HepG2 (cell line): ENCODE measurements at regions not wholly inside any gene's neighbourhood (a gene's known extent, or its start where the extent isn't known, plus 50 kb on each side); places are given as distances from the start of the nearest gene placed in this dataset.

Experiments
- ATAC-seq: fragments of 200-7000 bp; cut with Tn5 transposase; 3 replicates; pipeline ENCODE4 v1.9.1; 2020; ENCODE audit warnings: mild to moderate bottlenecking, moderate library complexity
- BruUV-seq: library from RNA; stranded (reverse); fragments of 400-500 nt; replicated peaks from 2 replicates; lab custom pipeline; 2021; lab: Mats Ljungman, UMichigan
- CTCF ChIA-PET: fragments of 300-600 bp; formaldehyde crosslinking; extraction: SDS; loops from one replicate; lab custom pipeline; 2021; ENCODE audit warnings: low total read pairs, inconsistent platforms, low intra/inter-chr PET ratio; lab: Yijun Ruan, JAX
- POLR2A ChIA-PET: fragments of 350-600 bp; sonication (Branson Sonifier 250); formaldehyde crosslinking; loops from one replicate; lab custom pipeline; 2020; ENCODE audit warnings: antibody characterized with exemption, inconsistent platforms; lab: Yijun Ruan, JAX
- DNase-seq: peaks from one replicate; pipeline ENCODE4 v3.0.0-alpha.2; 2015; ENCODE audit warnings: low spot score
- FAIRE-seq: peaks from 3 replicates; lab custom pipeline; 2011; peaks lifted over from hg19 to GRCh38; lab: Jason Lieb, UNC
- H2AFZ ChIP-seq: one replicate; pipeline ENCODE4 v1.6.1; 2011; ENCODE audit warnings: low read length, inconsistent platforms
- H3K27ac ChIP-seq: fragments of 300-600 bp; 3 replicates; pipeline ENCODE4 v1.8.0; 2011; ENCODE audit warnings: mixed run types, mild to moderate bottlenecking, mixed read lengths, low read length, inconsistent platforms; ENCODE audit not compliant: insufficient read depth; ENCODE audit errors: extremely low read length
- H3K27me3 ChIP-seq, 2 experiments: fragments of 200-600 bp in 1 of 2; 2 replicates in 1 of 2; 3 replicates in 1 of 2; pipeline versions ENCODE4 v1.6.0 to v1.8.0; 2011; ENCODE audit warnings: low read length in 2 of 2, mild to moderate bottlenecking in 2 of 2, moderate library complexity in 2 of 2, inconsistent platforms in 1 of 2; ENCODE audit not compliant: insufficient read depth in 2 of 2, control insufficient read depth in 1 of 2
- H3K36me3 ChIP-seq, 2 experiments: fragments of 200-600 bp in 1 of 2; replicated peaks in 1 of 2; 2 replicates in 1 of 2; 3 replicates in 1 of 2; pipeline versions ENCODE4 v1.5.1 to v1.8.0; 2011; ENCODE audit warnings: low read length in 2 of 2, inconsistent platforms in 1 of 2; ENCODE audit not compliant: insufficient read depth in 2 of 2, control insufficient read depth in 1 of 2
- H3K4me1 ChIP-seq: 2 replicates; pipeline ENCODE4 v1.5.1; 2012; ENCODE audit warnings: low read length, inconsistent platforms; ENCODE audit not compliant: insufficient read depth
- H3K4me2 ChIP-seq: 2 replicates; pipeline ENCODE4 v1.6.0; 2011; ENCODE audit warnings: low read depth, low read length, inconsistent platforms
- H3K4me3 ChIP-seq, 3 experiments: fragments of 200-600 bp in 1 of 3; sonication (generic), shearing (Covaris generic) in 1 of 3; replicated peaks in 1 of 3; 2 replicates each; pipeline ENCODE4 v1.5.1; 2011 to 2016; ENCODE audit warnings: low read length in 3 of 3, inconsistent platforms in 2 of 3, low read depth in 2 of 3, mild to moderate bottlenecking in 2 of 3, control low read depth in 1 of 3, mixed read lengths in 1 of 3; ENCODE audit not compliant: insufficient read depth in 1 of 3
- H3K79me2 ChIP-seq: one replicate; pipeline ENCODE4 v1.6.1; 2011; ENCODE audit warnings: low read length, inconsistent platforms; ENCODE audit not compliant: insufficient read depth
- H3K9ac ChIP-seq: 2 replicates; pipeline ENCODE4 v1.6.0; 2011; ENCODE audit warnings: mild to moderate bottlenecking, low read depth, low read length, inconsistent platforms; ENCODE audit not compliant: insufficient read depth
- H3K9me3 ChIP-seq: 2 replicates; pipeline ENCODE4 v1.5.1; 2012; ENCODE audit warnings: mild to moderate bottlenecking, low read length
- H4K20me1 ChIP-seq: 2 replicates; pipeline ENCODE4 v1.6.0; 2011; ENCODE audit warnings: inconsistent platforms, mild to moderate bottlenecking, low read length, moderate library complexity; ENCODE audit not compliant: insufficient read depth
- EZH2 ChIP-seq: conservative IDR thresholded peaks from 2 replicates; pipeline ENCODE4 v1.6.1; 2012; ENCODE audit warnings: mild to moderate bottlenecking, low read depth, low read length, moderate library complexity
- HMGA1 ChIP-seq: sonication (generic); formaldehyde crosslinking; conservative IDR thresholded peaks from 2 replicates; pipeline ENCODE4 v1.4.0; 2020; ENCODE audit warnings: missing genetic modification reagents
- MAFF ChIP-seq: IDR thresholded peaks from 2 replicates; pipeline ENCODE4 v1.6.1; 2011; ENCODE audit warnings: low read depth, low read length, improper control_type of control experiment
- MAFK ChIP-seq, 2 experiments: IDR thresholded peaks in 1 of 2; conservative IDR thresholded peaks in 1 of 2; 2 replicates each; pipeline ENCODE4 v1.6.1; 2011; ENCODE audit warnings: improper control_type of control experiment in 2 of 2, low read length in 2 of 2
- MED13 ChIP-seq: sonication (generic); formaldehyde crosslinking; IDR thresholded peaks from 2 replicates; pipeline ENCODE4 v1.5.0; 2020; ENCODE audit warnings: missing genetic modification reagents
- NRL ChIP-seq: sonication (generic); formaldehyde crosslinking; IDR thresholded peaks from 2 replicates; pipeline ENCODE4 v1.5.0; 2020; ENCODE audit warnings: missing genetic modification reagents, mild to moderate bottlenecking, moderate library complexity, borderline replicate concordance
- PRPF4 ChIP-seq: fragments of 200-400 bp; formaldehyde crosslinking; IDR thresholded peaks from 2 replicates; pipeline ENCODE4 v1.6.1; 2016; ENCODE audit warnings: low read length, low read depth; ENCODE audit not compliant: poor library complexity, severe bottlenecking
- ZEB1 ChIP-seq: IDR thresholded peaks from 2 replicates; pipeline ENCODE4 v1.6.1; 2012; ENCODE audit warnings: mild to moderate bottlenecking, low read depth, inconsistent platforms; ENCODE audit not compliant: insufficient replicate concordance
- ZNF260 ChIP-seq: sonication (generic); formaldehyde crosslinking; IDR thresholded peaks from 2 replicates; pipeline ENCODE4 v1.4.0; 2020; ENCODE audit warnings: missing genetic modification reagents, low read depth, mild to moderate bottlenecking, borderline replicate concordance
- ZNF550 ChIP-seq: sonication (generic); formaldehyde crosslinking; IDR thresholded peaks from 2 replicates; pipeline ENCODE4 v1.4.0; 2020; ENCODE audit warnings: mild to moderate bottlenecking, missing genetic modification reagents, borderline replicate concordance
- WGBS: methylation state at CpG from one replicate; pipeline ENCODE4 v1.1.6; 2017; ENCODE audit warnings: low lambda C conversion rate; 5-methylcytosine and 5-hydroxymethylcytosine counted together
- in situ Hi-C: cut with HindIII; loops from 2 replicates; pipeline ENCODE4 v1.10.0; 2017; ENCODE audit warnings: low pct_unique_long_range_greater_than_20kb; ENCODE audit not compliant: extremely low pct_ligation_motif_present
- intact Hi-C: fragments of 100-400 bp; cut with micrococcal nuclease; formaldehyde crosslinking; loops from one replicate; pipeline ENCODE4 v1.10.0; 2022; ENCODE audit not compliant: unreplicated experiment
- TF ChIP-seq, protein P1 (sequence below): sonication (generic); formaldehyde crosslinking; IDR thresholded peaks from 2 replicates; pipeline ENCODE4 v1.9.0; 2021; ENCODE audit warnings: mild to moderate bottlenecking, missing genetic modification reagents

DNA sequence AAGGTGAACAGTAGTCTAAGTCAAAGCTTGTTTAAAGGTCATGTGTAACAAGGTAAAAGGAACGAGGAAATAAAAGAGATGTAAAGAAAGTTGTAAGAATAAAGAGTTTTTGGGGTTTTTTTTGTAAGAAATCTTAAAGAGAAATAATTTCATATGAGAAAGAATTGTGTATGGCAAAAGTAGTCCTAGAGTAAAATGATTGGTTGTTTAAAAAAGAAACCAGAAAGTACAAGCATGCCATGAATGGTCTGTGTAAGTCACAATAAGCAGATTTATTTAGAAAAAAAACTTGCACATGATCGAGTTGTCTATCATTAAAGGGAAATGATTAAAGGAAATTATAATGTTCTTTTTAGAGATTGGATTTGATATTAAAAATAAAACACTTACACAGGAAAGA lies 172.6 kb upstream of the TUSC1 start (continued):
- TF ChIP-seq, protein P1, sequence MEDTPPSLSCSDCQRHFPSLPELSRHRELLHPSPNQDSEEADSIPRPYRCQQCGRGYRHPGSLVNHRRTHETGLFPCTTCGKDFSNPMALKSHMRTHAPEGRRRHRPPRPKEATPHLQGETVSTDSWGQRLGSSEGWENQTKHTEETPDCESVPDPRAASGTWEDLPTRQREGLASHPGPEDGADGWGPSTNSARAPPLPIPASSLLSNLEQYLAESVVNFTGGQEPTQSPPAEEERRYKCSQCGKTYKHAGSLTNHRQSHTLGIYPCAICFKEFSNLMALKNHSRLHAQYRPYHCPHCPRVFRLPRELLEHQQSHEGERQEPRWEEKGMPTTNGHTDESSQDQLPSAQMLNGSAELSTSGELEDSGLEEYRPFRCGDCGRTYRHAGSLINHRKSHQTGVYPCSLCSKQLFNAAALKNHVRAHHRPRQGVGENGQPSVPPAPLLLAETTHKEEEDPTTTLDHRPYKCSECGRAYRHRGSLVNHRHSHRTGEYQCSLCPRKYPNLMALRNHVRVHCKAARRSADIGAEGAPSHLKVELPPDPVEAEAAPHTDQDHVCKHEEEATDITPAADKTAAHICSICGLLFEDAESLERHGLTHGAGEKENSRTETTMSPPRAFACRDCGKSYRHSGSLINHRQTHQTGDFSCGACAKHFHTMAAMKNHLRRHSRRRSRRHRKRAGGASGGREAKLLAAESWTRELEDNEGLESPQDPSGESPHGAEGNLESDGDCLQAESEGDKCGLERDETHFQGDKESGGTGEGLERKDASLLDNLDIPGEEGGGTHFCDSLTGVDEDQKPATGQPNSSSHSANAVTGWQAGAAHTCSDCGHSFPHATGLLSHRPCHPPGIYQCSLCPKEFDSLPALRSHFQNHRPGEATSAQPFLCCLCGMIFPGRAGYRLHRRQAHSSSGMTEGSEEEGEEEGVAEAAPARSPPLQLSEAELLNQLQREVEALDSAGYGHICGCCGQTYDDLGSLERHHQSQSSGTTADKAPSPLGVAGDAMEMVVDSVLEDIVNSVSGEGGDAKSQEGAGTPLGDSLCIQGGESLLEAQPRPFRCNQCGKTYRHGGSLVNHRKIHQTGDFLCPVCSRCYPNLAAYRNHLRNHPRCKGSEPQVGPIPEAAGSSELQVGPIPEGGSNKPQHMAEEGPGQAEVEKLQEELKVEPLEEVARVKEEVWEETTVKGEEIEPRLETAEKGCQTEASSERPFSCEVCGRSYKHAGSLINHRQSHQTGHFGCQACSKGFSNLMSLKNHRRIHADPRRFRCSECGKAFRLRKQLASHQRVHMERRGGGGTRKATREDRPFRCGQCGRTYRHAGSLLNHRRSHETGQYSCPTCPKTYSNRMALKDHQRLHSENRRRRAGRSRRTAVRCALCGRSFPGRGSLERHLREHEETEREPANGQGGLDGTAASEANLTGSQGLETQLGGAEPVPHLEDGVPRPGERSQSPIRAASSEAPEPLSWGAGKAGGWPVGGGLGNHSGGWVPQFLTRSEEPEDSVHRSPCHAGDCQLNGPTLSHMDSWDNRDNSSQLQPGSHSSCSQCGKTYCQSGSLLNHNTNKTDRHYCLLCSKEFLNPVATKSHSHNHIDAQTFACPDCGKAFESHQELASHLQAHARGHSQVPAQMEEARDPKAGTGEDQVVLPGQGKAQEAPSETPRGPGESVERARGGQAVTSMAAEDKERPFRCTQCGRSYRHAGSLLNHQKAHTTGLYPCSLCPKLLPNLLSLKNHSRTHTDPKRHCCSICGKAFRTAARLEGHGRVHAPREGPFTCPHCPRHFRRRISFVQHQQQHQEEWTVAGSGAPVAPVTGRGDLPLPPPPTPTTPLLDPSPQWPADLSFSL (CRISPR knock-in tag) = no peak
- TF ChIP-seq EZH2 (no peak), ZNF550 (CRISPR knock-in tag) (no peak), ZNF260 (CRISPR knock-in tag) (no peak), NRL (CRISPR knock-in tag) (no peak), PRPF4 (no peak), MED13 (no peak)

DNA sequence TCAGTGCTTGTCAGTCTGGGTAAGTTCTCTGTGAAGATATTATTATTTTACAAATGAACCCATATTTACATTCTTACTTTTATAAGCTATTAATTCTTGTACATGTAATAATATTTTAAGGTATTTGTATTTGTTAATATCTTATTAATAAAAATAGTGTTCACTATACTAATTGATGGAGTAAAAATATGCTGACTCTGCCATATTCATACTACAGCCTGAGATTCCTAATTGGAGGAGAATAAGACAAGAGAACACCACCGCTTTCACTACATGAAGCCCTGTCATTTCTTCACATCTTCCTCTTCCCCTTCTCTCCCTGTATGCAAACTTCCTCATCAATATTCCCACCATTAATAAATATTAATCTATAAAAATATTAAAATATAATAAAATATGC lies 167.6 kb upstream of the TUSC1 start:
- intact Hi-C loops (no loop called here), in situ Hi-C loops (no loop called here)
- no peaks in the 10 kb centered on the region for H3K79me2 ChIP-seq
- no peak overlapping the region for H3K27ac ChIP-seq
- DNase-seq = no peak
- ATAC-seq = no peak
- POLR2A ChIA-PET = no interaction called here
- H3K36me3 ChIP-seq = no peaks in the 10 kb centered on the region
- H3K4me2 ChIP-seq = no peak overlapping the region
- 52% methylated on average over 1 of the region's 1 CpG for WGBS
- no peak overlapping the region for H3K4me3 ChIP-seq
- no peaks in the 10 kb centered on the region for H3K27me3 ChIP-seq
- FAIRE-seq = no peak
- H3K9me3 ChIP-seq = peaks cover 73% of the 10 kb centered on the region
- TF ChIP-seq MAFF (peak; percentile 92), HMGA1 (CRISPR knock-in tag) (no peak), MAFK (conservative IDR thresholded peaks at IDR 0.05 in 1 of 2, IDR thresholded peaks at IDR 0.05 in 1 of 2; ENCODE audit: low read length in 2 of 2) (peak; percentile 89 to 96), ZEB1 (no peak)
- TF ChIP-seq, all 625 proteins: peak for 2
- CTCF ChIA-PET = no interaction called here
- Histone ChIP-seq H3K4me1 (no peaks in the 10 kb centered on the region), H4K20me1 (no peaks in the 10 kb centered on the region), H2AFZ (no peak overlapping the region), H3K9ac (no peak overlapping the region)
- BruUV-seq = no TSS peak
